ENCODE measurements at regions not wholly inside any gene's neighbourhood (a gene's known extent, or its start where the extent isn't known, plus 50 kb on each side); places are given as distances from the start of the nearest gene placed in this dataset.

DNA sequence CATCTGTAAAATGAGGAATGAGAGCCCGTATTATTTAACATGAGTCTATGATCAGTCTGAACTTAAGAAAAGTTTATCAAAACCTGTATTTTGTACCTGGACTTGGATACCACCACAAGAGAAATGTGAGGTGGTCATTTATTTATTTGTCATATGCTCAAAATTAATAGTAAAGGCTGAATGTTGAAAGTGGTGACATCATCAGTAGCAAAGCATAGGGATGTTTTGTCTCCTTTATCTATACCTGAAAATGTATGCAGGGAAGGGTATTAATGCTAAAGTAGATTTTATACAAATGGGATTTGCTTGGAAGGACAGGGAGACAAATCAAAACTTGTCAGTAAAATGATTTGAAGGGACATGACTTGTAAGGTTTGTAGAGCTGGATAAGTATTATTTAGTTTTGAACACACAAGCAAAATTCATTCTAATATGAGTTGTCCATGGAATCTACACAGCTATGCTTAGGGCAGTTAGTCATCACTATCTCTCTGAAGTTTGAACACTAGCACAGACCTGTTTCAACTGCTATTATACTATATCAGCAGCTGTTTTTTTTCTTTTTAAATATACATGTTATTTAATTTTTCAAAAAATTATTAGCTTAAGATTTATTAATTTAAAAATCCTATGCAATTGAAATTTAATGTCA lies 52.4 kb upstream of the GUCY1A1 start:
- no peak overlapping the region for H3K27ac ChIP-seq (ENCODE audit: low read length in 2 of 2)
- Mint-ChIP-seq H3K27me3 (no peaks in the 10 kb centered on the region), H3K9me3 (ENCODE audit: insufficient read depth) (no peaks in the 10 kb centered on the region), H3K4me3 (no peak overlapping the region), H3K4me1 (no peaks in the 10 kb centered on the region), H3K27ac (no peak overlapping the region)
- TF ChIP-seq, protein P1, sequence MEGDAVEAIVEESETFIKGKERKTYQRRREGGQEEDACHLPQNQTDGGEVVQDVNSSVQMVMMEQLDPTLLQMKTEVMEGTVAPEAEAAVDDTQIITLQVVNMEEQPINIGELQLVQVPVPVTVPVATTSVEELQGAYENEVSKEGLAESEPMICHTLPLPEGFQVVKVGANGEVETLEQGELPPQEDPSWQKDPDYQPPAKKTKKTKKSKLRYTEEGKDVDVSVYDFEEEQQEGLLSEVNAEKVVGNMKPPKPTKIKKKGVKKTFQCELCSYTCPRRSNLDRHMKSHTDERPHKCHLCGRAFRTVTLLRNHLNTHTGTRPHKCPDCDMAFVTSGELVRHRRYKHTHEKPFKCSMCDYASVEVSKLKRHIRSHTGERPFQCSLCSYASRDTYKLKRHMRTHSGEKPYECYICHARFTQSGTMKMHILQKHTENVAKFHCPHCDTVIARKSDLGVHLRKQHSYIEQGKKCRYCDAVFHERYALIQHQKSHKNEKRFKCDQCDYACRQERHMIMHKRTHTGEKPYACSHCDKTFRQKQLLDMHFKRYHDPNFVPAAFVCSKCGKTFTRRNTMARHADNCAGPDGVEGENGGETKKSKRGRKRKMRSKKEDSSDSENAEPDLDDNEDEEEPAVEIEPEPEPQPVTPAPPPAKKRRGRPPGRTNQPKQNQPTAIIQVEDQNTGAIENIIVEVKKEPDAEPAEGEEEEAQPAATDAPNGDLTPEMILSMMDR (IDR thresholded peaks at IDR 0.05), result no peak
- TF ChIP-seq EZH2 (IDR thresholded peaks at IDR 0.05; ENCODE audit: borderline replicate concordance, insufficient read depth, low read depth, low read length, poor library complexity, severe bottlenecking), result no peak
- no peaks in the 10 kb centered on the region for H3K79me2 ChIP-seq (ENCODE audit: control insufficient read depth, insufficient read depth, low read length)
- ChIA-PET CTCF (no interaction called here), POLR2A (no interaction called here)
- H3K9me3 ChIP-seq (ENCODE audit: control extremely low read depth in 1 of 3, control insufficient read depth in 2 of 3, insufficient read depth in 1 of 3, low read length in 2 of 3), result no peaks in the 10 kb centered on the region
- ATAC-seq (ENCODE audit: low read depth), result no peak
- DNase-seq, result no peak
- H3K4me1 ChIP-seq (ENCODE audit: control insufficient read depth in 2 of 2, insufficient read depth in 2 of 2, low read length in 2 of 2), result no peaks in the 10 kb centered on the region
- H3K36me3 ChIP-seq (replicated peaks in 1 of 2; ENCODE audit: control extremely low read depth in 1 of 2, control insufficient read depth in 1 of 2, extremely low read depth in 1 of 2, insufficient read depth in 2 of 2, low read length in 1 of 2), result no peaks in the 10 kb centered on the region
- intact Hi-C loops (cut with micrococcal nuclease), result no loop called here
- no peaks in the 10 kb centered on the region for H3K27me3 ChIP-seq (replicated peaks in 1 of 4; ENCODE audit: control extremely low read depth in 1 of 4, control insufficient read depth in 3 of 4, insufficient read depth in 4 of 4, low read length in 3 of 4)
- H2AFZ ChIP-seq (ENCODE audit: insufficient read depth, low read depth, low read length, poor library complexity, severe bottlenecking), result no peak overlapping the region
- H3K9ac ChIP-seq (ENCODE audit: low read length), result no peak overlapping the region
- H3K4me3 ChIP-seq (ENCODE audit: control extremely low read depth in 1 of 5, extremely low read depth in 1 of 5, insufficient read depth in 1 of 5, low read depth in 2 of 5, low read length in 4 of 5), result no peak overlapping the region
- no peak overlapping the region for H3K4me2 ChIP-seq (replicated peaks; ENCODE audit: low read depth, low read length, poor library complexity, severe bottlenecking)
- WGBS (ENCODE audit: insufficient coverage), result no CpG with 5 or more reads among the region's 1 CpG
- no peaks in the 10 kb centered on the region for H4K20me1 ChIP-seq (ENCODE audit: control insufficient read depth, insufficient read depth, low read length, poor library complexity, severe bottlenecking)

DNA sequence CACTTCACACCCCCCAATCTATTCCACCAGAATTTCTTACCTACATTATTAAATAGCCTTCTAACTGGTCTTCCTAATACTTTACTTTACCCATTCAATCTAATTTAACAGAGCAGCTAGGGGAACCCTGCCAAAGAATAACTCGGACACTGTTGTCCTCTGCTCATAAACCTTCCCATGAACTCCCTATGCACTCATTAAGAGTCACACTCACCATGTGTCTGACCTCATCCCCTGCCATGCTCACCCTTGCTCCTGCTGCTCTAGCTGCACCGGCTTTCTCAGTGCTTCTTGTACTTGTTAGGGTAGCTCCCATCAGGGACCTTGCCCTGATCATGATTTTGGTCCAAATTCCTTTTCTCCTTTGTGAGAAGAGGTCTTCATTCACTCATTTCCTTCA lies 54.6 kb upstream of the GUCY1A1 start:
- Histone ChIP-seq H3K36me3 (replicated peaks in 1 of 2; ENCODE audit: control extremely low read depth in 1 of 2, control insufficient read depth in 1 of 2, extremely low read depth in 1 of 2, insufficient read depth in 2 of 2, low read length in 1 of 2) (no peaks in the 10 kb centered on the region), H3K4me1 (ENCODE audit: control insufficient read depth in 2 of 2, insufficient read depth in 2 of 2, low read length in 2 of 2) (no peaks in the 10 kb centered on the region), H4K20me1 (ENCODE audit: control insufficient read depth, insufficient read depth, low read length, poor library complexity, severe bottlenecking) (no peaks in the 10 kb centered on the region), H3K4me2 (replicated peaks; ENCODE audit: low read depth, low read length, poor library complexity, severe bottlenecking) (no peak overlapping the region), H3K27me3 (replicated peaks in 1 of 4; ENCODE audit: control extremely low read depth in 1 of 4, control insufficient read depth in 3 of 4, insufficient read depth in 4 of 4, low read length in 3 of 4) (no peaks in the 10 kb centered on the region), H3K79me2 (ENCODE audit: control insufficient read depth, insufficient read depth, low read length) (no peaks in the 10 kb centered on the region), H3K9me3 (ENCODE audit: control extremely low read depth in 1 of 3, control insufficient read depth in 2 of 3, insufficient read depth in 1 of 3, low read length in 2 of 3) (no peaks in the 10 kb centered on the region), H3K4me3 (ENCODE audit: control extremely low read depth in 1 of 5, extremely low read depth in 1 of 5, insufficient read depth in 1 of 5, low read depth in 2 of 5, low read length in 4 of 5) (no peak overlapping the region), H3K27ac (ENCODE audit: low read length in 2 of 2) (no peak overlapping the region), H3K9ac (ENCODE audit: low read length) (no peak overlapping the region), H2AFZ (ENCODE audit: insufficient read depth, low read depth, low read length, poor library complexity, severe bottlenecking) (no peak overlapping the region)
- WGBS (ENCODE audit: insufficient coverage), result 100% methylated on average over 2 of the region's 2 CpGs
- Mint-ChIP-seq H3K9me3 (ENCODE audit: insufficient read depth) (no peaks in the 10 kb centered on the region), H3K4me1 (no peaks in the 10 kb centered on the region), H3K27me3 (no peaks in the 10 kb centered on the region), H3K4me3 (no peak overlapping the region), H3K27ac (no peak overlapping the region)
- ChIA-PET CTCF (no interaction called here), POLR2A (no interaction called here)
- TF ChIP-seq, protein P1 (IDR thresholded peaks at IDR 0.05), result no peak
- no peak for TF ChIP-seq EZH2 (IDR thresholded peaks at IDR 0.05; ENCODE audit: borderline replicate concordance, insufficient read depth, low read depth, low read length, poor library complexity, severe bottlenecking)
- ATAC-seq (ENCODE audit: low read depth) (no peak), DNase-seq (no peak)
- intact Hi-C loops (cut with micrococcal nuclease), result no loop called here
